Pancreas (tissue), 10 donors: ENCODE measurements at regions not wholly inside any gene's neighbourhood (a gene's known extent, or its start where the extent isn't known, plus 50 kb on each side); places are given as distances from the start of the nearest gene placed in this dataset.

Experiments used
- ATAC-seq, 4 donors: fragments of 200-7000 bp; cut with Tn5 transposase; one replicate each; pipeline versions ENCODE4 v1.8.0 to v1.9.1; 2020; ENCODE audit warnings: mild to moderate bottlenecking in 4 of 4, moderate library complexity in 4 of 4
- DNase-seq, 6 donors: peaks; one replicate each; pipeline ENCODE4 v3.0.0-alpha.2; 2020
- FAIRE-seq: peaks from 2 replicates; lab custom pipeline; 2012; peaks lifted over from hg19 to GRCh38; lab: Jason Lieb, UNC
- H3K27ac ChIP-seq, 4 donors: fragments of 200-600 bp; sonication (generic); 1 replicate in 3 of 4; 2 replicates in 1 of 4; pipeline versions ENCODE4 v1.5.0 to v1.8.0; 2020
- H3K27me3 ChIP-seq, 4 donors: fragments of 200-600 bp; one replicate each; pipeline ENCODE4 v1.8.0; 2021
- H3K36me3 ChIP-seq, 3 donors: fragments of 200-600 bp; sonication (generic) in 1 of 3; one replicate each; pipeline versions ENCODE4 v1.5.0 to v1.8.0; 2020 to 2021
- H3K4me1 ChIP-seq, 3 donors: fragments of 200-600 bp; one replicate each; pipeline ENCODE4 v1.8.0; 2021
- H3K4me3 ChIP-seq, 4 donors: fragments of 200-600 bp; sonication (generic) in 2 of 4; one replicate each; pipeline versions ENCODE4 v1.5.0 to v1.8.0; 2020 to 2021
- H3K9me3 ChIP-seq, 4 donors: fragments of 200-600 bp; one replicate each; pipeline ENCODE4 v1.8.0; 2021
- WGBS, 2 donors: extraction: QIAGEN DNeasy Blood & Tissue Kit; methylation state at CpG; one replicate each; pipeline ENCODE4 v1.1.7; 2013; 5-methylcytosine and 5-hydroxymethylcytosine counted together
- intact Hi-C, 3 donors: fragments of 100-400 bp; cut with DNase I; formaldehyde crosslinking; loops; one replicate each; pipeline versions ENCODE4 v1.11.1 to v1.14.2; 2022
- TF ChIP-seq, protein P1 (sequence below), 4 donors: fragments of 200-600 bp; sonication (generic) in 3 of 4; IDR thresholded peaks; one replicate each; pipeline versions ENCODE4 v1.5.0 to v1.8.0; 2021; ENCODE audit warnings: antibody characterized with exemption in 4 of 4
- donor health status: healthy with polysubstance abuse.
- donor health status: DM: no; HTN: no; CAD: no; lungs with moderate emphysema.
- donor health status: DM: no; HTN: no; CAD: no.
- donor health status: control.
- donor health status: control.
- donor health status: Bipolar disorder and iron deficiency.
- donor health status: DM: yes; HTN: yes; CAD: no.
- donor health status: DM: no; HTN: no; CAD: no.
- donor health status: DM: no; HTN: no; CAD: no.
- donor health status: DM: yes; HTN: yes; CAD: no.

DNA sequence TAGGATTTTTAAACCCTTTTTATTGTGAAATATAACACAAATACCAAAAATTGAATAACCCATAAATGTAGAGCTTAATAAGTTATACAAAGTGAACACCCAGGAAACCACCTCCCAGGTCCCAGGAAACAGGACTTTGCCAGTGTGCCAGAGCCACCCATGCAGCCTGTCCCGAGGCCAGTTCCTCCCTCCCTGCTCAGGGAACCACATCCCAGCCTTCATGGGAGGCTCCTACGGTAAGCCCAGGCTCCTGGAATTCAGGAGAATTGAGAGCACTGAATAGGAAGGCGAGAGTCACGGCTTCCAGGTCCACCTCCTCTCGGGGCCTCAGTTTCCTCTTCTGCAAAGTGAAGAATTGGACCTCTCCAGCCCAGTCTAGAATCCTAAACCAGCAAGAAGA lies 178.2 kb downstream of the TMEM132E start:
- TF ChIP-seq, protein P1, sequence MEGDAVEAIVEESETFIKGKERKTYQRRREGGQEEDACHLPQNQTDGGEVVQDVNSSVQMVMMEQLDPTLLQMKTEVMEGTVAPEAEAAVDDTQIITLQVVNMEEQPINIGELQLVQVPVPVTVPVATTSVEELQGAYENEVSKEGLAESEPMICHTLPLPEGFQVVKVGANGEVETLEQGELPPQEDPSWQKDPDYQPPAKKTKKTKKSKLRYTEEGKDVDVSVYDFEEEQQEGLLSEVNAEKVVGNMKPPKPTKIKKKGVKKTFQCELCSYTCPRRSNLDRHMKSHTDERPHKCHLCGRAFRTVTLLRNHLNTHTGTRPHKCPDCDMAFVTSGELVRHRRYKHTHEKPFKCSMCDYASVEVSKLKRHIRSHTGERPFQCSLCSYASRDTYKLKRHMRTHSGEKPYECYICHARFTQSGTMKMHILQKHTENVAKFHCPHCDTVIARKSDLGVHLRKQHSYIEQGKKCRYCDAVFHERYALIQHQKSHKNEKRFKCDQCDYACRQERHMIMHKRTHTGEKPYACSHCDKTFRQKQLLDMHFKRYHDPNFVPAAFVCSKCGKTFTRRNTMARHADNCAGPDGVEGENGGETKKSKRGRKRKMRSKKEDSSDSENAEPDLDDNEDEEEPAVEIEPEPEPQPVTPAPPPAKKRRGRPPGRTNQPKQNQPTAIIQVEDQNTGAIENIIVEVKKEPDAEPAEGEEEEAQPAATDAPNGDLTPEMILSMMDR (IDR thresholded peaks at IDR 0.05): no peak
- H3K36me3 ChIP-seq: no peaks in the 10 kb centered on the region
- H3K9me3 ChIP-seq: no peaks in the 10 kb centered on the region
- no peak for ATAC-seq
- no peak overlapping the region for H3K4me3 ChIP-seq
- H3K4me1 ChIP-seq: no peaks in the 10 kb centered on the region
- no peak for FAIRE-seq
- no peak overlapping the region for H3K27ac ChIP-seq
- 65 to 71% methylated on average over 5 of the region's 5 CpGs for WGBS, 2 donors
- intact Hi-C loops: no loop called here
- no peaks in the 10 kb centered on the region for H3K27me3 ChIP-seq
- no peak for DNase-seq

DNA sequence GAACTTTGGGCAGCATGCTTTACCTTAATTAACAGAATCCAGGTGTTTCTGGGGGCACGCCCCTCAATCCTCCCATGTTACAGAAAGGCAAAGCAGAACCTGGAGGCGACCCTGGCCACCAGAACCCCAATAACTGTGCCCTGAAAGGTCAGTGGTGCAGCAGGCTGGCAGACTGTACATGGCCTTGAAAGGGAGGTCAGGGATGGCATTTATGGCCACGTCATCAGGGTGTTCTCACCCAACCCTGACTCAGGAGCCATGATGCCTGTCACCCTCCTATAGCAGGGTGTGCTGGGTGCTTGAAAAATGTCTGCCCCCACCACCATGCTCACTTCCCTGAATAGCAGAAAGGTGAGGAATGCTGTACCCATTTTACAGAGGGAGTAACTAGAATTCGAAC lies 177.7 kb downstream of the TMEM132E start:
- intact Hi-C loops: no loop called here
- DNase-seq (no peak), ATAC-seq (no peak), FAIRE-seq (no peak)
- no peaks in the 10 kb centered on the region for H3K27me3 ChIP-seq
- 69 to 73% methylated on average over 4 of the region's 4 CpGs for WGBS, 2 donors
- H3K36me3 ChIP-seq: no peaks in the 10 kb centered on the region
- H3K9me3 ChIP-seq: no peaks in the 10 kb centered on the region
- no peaks in the 10 kb centered on the region for H3K4me1 ChIP-seq
- H3K4me3 ChIP-seq: no peak overlapping the region
- no peak overlapping the region for H3K27ac ChIP-seq
- TF ChIP-seq, protein P1 (IDR thresholded peaks at IDR 0.05): no peak

- TF ChIP-seq, protein P1 (IDR thresholded peaks at IDR 0.05): no peak
- no peak overlapping the region for H3K4me3 ChIP-seq
- ATAC-seq: no peak
- H3K36me3 ChIP-seq: no peaks in the 10 kb centered on the region
- no peaks in the 10 kb centered on the region for H3K27me3 ChIP-seq
- no peak overlapping the region for H3K27ac ChIP-seq
- H3K9me3 ChIP-seq: no peaks in the 10 kb centered on the region
- 50 to 53% methylated on average over 6 of the region's 6 CpGs for whole genome bisulfite sequencing, 2 donors
- no peak for DNase-seq
- intact Hi-C loops: no loop called here
- no peaks in the 10 kb centered on the region for H3K4me1 ChIP-seq
- FAIRE-seq: no peak
Observed at GRCh38 chr17:34756637-34757021, 177.2 kb downstream of the TMEM132E start.

GRCh38 chr17:34755981-34756636 lies 176.7 kb downstream of the TMEM132E start:
- Histone ChIP-seq H3K27ac (no peak overlapping the region), H3K36me3 (no peaks in the 10 kb centered on the region), H3K9me3 (no peaks in the 10 kb centered on the region), H3K4me1 (no peaks in the 10 kb centered on the region), H3K4me3 (no peak overlapping the region), H3K27me3 (no peaks in the 10 kb centered on the region)
- TF ChIP-seq, protein P1 (IDR thresholded peaks at IDR 0.05): no peak
- intact Hi-C loops: no loop called here
- no peak for ATAC-seq
- FAIRE-seq: no peak
- WGBS, 2 donors: 49 to 59% methylated on average over 12 of the region's 12 CpGs
- no peak for DNase-seq

DNA sequence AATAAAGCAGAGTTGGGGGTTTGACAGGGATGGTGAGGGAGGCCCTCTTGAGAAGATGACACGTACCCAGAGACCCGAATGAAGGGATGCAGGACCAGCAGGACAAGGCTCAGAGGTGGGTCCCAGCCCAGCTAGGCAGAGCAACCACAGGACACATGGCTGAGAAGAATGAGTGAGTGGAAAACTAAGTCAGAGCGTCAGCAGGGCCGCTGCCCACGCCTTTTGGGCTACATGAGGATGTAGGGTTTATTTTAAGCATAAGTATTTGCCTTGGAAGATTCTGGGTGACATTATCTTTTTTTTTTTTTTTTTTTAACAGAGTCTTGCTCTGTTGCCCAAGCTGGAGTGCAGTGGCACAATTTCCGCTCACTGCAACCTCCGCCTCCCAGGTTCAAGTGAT lies 176.0 kb downstream of the TMEM132E start:
- H3K27ac ChIP-seq: no peak overlapping the region
- no peaks in the 10 kb centered on the region for H3K4me1 ChIP-seq
- WGBS, 2 donors: 81 to 84% methylated on average over 7 of the region's 7 CpGs
- no peaks in the 10 kb centered on the region for H3K9me3 ChIP-seq
- no peak for FAIRE-seq
- no peak for DNase-seq
- no peaks in the 10 kb centered on the region for H3K27me3 ChIP-seq
- intact Hi-C loops: no loop called here
- H3K4me3 ChIP-seq: no peak overlapping the region
- TF ChIP-seq, protein P1 (IDR thresholded peaks at IDR 0.05): no peak
- no peaks in the 10 kb centered on the region for H3K36me3 ChIP-seq
- no peak for ATAC-seq
